Dedifferentiated amniotic fluid mesenchymal stem cell (primary cell): ENCODE measurements at regions not wholly inside any gene's neighbourhood (a gene's known extent, or its start where the extent isn't known, plus 50 kb on each side); places are given as distances from the start of the nearest gene placed in this dataset.
"Not testable (repeated sequence)": the region's sequence is repeated elsewhere in the genome, so short reads cannot be mapped to it uniquely, and the experiment has no call there.

Experiments used
- DNase-seq: peaks from one replicate; pipeline ENCODE4 v3.0.0-alpha.2; 2016; ENCODE audit errors: extremely low spot score

DNA sequence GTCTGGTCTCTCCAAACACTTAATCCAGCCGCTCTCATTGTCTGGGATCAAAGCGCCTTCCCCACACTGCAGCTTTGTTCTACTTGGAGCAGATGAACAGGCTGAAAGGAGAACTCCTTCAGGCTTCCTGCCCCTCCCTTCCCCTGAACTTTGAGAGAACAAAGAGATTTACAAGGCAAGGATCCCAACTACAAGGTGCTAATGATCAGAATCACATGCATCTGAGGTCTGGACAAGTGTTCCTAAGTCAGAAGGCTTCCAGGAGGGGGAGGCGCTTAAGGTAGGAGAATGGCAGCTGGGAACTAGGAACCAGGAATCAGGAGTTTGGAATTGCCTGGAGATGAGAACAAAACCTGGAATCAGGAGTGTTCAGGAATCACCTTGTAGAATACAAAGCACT lies 606.3 kb upstream of the CDH11 start:
- DNase-seq, result no peak

DNA sequence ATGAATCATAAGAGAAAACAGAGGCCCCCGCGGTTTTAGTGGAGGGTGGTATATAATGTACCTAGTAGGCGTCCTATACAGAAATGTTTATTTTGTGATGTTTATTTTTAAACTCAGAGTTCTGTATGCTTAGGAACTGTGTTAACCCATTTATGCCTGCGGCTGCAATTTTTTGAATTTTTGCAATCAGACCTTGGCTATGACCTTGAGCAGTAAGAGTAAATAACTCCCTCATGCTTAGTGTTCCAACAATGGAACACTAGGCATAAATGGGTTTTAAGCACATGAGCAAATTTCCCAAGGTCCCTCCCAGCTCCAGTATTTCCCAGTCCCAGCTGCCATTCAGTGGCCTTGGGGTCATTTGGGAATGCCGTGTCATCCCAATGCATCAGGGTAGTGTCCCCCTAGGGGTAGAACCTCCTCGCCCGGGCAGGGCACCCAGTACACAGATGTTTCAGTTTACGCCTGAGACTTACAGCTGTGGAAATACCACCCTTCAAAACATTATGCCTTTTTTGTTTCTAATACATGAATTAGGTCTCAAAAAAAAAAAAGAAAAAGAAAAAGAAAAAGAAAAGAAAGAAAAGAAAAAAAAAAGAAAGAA lies 605.8 kb upstream of the CDH11 start:
- DNase-seq, result no peak

DNA sequence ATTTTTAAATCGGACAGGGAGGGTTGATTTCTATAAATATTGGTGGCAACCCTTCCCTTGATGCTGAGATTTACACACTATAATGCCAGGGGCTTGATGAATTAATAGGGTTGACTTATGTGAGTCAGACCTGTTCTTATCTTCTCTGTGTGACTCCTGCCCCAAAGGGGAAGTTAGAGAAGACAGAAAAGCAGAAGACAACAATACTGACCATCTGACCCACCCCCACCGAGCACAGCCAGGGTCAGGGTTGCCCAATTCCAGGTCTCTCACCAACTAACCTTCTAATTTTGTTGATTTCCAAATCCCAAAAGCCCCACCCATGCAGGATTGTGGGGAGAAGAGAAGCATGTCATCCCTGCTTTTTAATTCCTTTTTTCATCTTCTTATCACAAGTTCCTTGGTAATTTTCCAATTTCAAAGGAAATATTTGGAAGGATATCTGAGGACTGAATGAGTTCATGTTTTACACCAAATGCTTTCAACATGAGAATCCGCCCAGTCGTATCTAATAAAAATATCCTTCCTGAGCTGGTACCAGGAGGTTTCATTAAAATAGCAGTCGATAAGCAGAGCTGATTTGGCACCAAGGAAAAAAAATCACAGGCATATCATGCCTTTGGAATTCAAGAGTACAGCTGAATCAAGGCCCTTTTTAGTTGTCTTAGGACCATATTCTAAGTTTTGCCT lies 603.4 kb upstream of the CDH11 start:
- DNase-seq, result no peak

DNA sequence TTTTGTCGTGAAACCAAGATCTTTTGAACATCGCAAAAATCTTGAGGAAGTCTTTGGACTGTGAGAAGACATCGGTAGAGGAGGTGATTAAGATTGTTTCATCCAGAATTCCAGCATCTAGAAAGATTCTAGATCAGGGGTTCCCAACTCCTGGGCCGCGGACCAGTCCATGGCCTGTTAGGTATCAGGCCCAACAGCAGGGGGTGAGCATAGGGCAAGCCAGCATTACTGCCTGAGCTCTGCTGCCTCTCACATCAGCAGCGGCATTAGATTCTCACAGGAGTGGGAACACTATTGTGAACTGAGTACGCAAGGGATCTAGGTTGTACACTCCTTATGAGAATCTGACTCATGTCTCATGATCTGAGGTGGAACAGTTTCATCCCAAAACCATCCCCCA lies 600.6 kb upstream of the CDH11 start:
- DNase-seq, result no peak

DNA sequence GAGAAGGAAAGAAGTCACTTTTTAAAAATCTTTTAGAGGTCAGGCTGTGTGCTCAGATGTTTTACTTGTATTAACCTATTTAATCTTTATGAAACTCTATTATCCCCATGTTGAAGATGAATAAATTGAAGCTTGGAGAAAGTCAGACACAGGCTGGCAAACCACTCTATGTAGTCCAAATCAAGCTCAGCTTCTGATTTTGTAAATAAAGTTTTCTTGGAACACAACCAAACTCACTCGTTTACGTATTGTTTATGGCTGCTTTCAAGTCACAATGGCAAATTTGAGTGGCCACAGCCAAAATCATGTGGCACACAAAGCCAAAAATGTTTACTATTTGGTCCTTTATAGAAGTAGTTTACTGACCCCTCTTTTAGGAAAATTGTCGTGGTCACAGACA lies 596.0 kb upstream of the CDH11 start:
- no peak for DNase-seq

DNA sequence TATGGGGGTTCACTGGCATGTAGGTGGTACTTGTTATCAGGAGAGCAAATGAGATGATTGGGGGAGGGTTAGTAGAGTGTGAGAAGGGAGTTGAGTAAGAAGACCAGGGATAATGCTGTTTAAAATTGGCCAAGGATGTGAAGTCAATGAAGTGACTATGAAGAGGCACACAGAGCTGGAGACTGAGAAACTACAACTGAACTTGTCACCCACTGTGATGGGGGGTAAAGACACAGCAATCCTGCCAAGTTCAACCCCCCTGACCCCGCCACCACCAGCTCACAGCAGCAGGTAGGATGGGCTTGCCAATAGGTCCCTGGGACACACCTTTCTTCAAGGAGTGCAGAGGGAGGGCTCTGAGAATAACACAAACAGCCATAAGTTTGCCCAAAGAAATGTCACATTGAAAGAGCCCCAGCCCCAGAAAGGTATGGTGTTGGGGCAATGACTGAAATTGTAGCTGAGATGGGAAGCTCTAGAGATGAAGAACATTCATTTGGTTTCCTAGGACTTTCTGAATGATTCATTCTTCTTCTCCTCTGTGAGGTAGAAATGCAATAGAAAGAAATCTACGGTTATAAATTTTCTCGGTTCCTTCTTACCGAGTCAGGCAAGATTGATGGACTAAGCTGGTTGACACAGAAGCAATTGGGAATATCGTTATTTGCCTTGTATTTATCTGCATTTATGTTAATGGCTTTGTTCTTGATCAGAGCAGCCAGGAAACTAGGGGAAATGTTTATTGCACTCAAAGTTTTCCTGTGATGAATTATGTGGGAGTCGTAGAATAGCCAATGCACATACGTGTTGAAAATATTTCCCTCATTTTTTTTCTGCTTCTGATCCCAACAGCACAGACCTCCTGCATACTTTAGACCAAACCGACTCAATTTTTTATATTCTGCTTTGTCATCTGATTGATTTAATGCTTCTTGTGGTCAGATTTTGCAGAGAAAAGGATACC lies 595.2 kb upstream of the CDH11 start:
- DNase-seq, result no peak

DNA sequence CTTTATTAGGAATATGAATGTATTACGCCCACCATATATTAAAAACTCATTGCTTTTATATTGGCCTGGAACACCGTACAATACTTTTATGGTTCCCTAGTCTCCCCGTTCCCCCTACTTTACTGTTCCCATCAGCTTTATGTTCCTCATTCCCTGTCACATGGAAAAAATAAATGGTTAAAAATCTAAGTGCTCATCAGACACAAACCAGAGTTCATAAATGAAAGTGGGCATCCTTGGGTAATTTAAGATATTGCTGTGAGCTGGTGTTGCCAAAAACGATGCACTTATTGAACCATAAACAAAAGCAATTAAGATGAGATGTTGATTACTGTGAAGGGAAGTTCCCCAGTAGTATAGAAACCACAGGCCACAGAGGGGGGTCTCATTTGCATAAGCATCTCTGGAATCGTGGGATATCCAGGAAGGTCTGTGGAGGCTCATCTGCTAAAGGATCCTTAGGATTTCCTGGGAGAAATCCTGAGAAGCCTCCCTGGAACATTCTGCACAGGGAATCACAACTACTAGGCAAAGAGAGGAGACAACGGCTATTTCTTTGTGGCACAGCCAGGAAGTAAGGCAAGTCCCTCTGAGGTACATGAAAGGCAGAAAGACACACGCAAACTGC lies 591.4 kb upstream of the CDH11 start:
- no peak for DNase-seq

DNA sequence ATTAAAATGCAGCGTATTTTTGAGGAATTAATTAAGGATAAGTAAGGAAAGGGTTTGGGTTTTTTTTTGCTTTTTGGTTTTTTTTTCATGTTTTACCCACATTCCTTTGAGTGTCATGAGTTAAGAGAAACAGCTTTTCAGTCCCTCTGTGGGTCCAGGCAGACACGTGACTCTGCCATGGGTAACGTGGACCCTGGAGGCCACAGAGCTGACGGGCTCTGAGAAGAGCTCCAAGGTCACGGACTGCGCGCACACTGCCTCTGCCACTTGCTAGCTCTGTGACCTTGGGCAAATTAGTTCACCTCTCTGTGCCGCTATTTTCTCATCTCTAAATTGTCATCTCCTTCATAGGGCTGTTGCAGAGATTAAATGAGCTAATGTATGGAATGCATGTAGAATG lies 588.2 kb upstream of the CDH11 start:
- DNase-seq, result no peak

DNA sequence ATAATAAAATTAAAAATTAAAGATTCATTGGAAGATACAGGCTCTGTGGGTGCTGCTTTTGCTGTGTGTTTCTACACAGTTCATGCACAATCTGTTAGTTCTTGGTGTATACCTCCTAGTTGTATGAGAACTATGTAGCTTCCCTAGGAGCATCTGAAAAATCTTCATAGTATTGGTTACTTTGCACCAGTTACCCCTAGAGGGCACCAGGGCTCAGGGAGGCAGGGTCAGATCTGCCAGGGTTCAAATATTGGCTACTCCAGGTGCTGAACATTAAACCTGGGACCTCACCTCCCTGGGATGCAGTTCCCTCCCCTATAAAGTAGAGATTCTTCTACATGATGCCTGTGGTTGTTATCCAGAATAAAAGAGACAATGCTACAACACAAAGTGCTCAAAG lies 583.0 kb upstream of the CDH11 start:
- DNase-seq, result no peak

DNA sequence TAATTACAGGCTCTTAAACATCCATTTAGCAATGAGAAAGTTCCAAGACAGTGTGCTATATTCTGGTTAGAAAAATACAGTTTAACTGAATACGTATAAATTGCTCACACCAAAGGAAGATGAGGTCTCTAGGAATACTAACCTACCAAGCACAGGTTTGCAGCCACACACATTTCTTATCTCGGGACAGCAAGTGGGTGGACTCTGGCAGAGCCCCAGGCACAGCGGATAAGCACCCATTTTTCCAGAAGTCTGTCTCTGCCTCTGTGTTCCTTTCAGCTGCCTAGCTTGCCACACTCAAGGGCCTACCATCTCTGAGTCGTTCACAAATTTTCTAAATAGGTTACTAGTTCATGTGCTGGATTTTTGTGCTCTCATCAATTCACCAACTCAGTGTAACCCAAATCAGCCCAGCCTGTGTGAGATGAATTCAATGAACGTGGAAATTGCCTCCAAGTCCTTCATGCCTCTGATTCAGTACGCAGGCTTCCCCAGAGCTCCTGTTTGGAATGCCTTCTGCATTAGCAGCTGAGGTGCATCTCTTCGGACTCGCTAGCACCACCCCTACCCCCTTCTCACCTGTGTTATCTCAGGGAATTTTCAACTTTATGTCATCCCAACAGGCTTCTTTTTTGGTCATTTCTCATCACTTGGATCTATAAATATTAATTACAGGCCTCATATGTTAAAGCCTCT lies 581.0 kb upstream of the CDH11 start:
- no peak for DNase-seq

DNA sequence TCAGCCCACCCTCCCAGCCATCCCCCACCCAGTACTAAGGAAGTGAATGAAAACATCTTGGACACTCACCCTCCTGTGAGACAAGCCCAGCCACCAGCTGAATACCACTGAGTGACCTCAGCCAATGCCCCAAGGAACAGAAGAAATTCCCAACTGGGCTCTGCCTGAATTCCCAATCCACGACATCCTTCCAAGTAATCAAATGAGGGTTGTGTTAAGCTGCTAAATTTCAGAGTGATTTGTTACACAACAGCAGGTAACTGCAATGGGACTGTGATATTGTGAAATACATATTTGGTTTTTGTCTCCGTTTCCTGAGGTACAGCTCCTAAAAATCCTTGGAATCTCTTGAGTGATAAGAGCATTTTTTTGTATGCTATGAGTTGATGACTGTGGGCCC lies 578.7 kb upstream of the CDH11 start:
- no peak for DNase-seq

DNA sequence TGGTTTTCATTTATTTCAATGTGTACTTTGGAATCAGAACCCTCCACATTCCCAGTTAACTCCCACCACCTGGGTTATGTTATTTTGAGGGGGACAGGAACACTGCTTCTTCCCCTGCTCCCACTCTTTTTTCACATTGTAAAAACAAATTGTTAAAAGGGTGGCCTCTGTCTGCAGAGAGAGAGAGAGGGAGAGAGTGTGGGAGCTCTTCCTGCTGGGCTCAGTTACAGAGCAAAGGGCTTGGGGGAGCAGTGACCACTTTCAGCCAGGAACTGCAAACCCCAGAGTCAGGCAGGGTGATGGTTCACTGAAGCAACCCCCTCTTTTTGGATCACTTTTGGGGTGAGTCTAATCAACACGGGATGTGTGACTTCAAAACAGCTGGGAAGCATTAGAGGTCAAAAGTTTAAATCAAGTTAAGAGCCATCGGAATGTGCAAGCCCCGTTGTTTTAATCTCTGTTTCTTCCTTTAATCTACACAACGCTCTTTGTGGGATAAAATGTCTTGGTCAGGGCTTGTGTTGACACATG lies 577.0 kb upstream of the CDH11 start:
- no peak for DNase-seq

DNA sequence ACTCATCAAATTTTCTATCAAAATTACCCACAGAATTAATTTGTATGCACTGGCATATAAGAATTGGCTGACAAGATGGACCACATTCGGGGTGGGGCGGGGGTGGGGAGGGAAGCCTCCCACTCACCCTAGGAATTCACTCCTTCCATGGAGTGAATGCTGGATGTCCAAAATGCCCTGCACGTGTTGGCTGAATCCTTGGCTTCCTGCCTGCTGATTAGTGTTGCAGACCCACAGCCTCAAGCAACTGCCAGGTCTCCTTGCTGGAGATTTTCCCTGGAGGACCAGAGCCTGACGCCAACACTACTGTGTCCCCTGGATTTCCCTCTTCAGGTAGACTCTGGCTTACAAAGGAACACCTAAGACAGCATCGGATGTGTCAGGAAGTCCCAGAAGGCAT lies 575.7 kb upstream of the CDH11 start:
- DNase-seq, result no peak

DNA sequence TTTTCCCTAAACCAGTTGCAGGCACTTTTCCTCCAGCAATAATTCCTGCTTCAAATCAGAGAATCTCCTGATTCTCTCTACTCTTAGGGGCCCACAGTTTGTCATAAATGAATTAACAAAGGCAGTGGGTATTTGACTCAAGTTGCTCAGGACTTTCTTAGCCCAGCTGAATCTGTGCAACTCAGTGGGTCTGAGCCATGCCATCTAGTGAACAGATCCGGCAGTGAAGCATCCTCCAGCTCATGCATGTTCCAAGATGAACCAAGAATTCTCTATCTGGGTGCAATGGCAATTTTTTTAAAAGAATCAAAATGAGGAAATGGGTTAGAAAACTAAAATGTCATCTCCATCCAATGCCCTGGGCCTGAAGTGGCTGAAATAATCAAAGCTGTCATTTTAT lies 575.2 kb upstream of the CDH11 start:
- DNase-seq, result no peak

DNA sequence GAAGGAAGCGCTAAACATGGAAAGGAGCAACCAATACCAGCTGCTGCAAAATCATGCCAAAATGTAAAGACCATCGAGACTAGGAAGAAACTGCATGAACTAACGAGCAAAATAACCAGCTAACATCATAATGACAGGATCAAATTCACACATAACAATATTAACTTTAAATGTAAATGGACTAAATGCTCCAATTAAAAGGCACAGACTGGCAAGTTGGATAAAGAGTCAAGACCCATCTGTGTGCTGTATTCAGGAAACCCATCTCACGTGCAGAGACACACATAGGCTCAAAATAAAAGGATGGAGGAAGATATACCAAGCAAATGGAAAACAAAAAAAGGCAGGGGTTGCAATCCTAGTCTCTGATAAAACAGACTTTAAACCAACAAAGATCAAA lies 570.0 kb upstream of the CDH11 start:
- not testable (repeated sequence) for DNase-seq

DNA sequence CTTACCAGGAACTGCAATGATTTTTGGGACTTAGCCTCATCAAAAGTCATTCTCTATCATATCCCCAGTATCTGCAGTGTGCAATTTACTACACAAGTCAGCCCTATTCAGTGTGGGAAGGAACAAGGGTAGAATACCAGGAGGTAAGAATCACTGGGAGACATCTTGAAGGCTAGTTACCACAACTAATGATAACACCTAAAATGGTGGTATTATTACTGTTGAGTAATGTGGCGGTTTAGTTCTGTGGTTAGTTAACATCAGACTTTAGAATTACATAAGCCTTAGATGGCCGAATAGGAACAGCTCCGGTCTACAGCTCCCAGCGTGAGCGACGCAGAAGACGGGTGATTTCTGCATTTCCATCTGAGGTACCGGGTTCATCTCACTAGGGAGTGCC lies 567.9 kb upstream of the CDH11 start:
- no peak for DNase-seq

DNA sequence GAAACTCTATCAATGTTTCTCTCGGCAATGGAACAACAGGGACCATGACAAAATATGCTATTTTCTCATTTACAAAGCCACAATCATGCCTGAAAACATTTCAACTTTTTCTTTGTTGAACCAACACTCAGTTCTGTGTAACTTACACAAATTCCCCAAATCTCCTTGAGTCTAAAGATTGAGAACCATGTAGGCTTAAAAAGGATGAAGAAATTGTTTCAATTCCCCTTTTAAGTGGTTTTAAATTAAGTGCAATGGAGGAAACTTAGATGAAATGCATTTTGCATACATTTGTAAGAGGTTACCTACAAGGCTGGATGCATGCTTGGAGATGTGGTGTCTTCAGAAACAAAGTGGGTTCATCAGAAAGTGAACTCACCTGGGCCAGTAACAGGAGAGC lies 566.4 kb upstream of the CDH11 start:
- no peak for DNase-seq

DNA sequence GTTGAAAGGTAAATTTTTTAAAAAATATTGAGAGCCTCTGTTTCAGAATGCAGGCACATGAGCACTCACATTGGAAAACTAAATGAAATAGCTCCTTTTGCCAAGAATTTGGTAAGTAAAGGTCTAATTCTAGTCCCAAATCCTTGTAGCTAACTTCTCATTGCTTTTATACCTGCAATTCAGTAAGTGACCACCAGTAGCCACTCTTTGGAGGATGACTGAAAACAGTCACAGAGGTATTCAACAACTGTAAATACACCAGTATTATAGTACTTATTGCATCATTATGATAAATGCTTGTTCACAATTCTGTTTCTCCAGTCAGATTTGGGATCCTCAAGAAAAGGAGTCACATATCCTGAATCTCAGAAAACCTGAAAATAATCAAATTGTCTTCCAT lies 562.4 kb upstream of the CDH11 start:
- DNase-seq, result no peak

DNA sequence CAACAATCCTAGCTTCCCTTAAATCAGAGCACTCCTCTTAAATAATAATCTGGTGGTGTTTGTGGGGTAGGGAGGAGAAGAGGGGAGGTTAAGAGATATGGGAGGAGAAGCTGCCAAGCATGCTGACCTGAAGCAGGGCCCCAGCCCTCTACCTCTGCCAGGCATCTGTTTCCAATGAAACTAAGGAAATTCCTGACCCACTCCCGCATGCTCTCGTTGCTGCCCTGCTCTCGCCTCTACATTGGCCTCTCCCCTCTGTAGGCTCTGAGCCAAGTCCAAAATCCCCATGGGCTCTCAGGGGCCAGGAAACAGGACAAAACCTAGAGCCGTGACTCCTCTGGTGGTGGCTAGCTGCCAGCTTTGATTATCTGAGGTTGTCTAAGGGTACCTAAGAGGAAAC lies 559.5 kb upstream of the CDH11 start:
- no peak for DNase-seq

DNA sequence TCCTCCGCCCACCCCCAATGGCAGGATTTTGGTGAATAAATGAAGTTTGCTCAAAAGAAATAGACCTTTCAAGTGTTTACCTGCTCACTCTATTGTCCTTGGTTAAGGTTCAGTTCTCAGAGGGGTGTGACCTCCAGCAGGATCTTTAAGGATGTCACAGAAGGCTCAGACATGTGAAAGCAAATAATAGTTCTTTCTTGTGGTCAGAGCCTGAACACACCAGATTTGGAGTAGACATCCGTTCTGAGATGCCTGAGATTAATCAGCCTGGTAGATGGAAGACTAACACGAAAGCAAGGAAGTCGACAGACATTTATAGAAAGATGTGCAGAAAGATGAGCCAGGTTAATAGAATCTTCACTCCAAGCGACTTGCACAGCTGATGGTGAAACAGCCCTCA lies 557.9 kb upstream of the CDH11 start:
- no peak for DNase-seq

DNA sequence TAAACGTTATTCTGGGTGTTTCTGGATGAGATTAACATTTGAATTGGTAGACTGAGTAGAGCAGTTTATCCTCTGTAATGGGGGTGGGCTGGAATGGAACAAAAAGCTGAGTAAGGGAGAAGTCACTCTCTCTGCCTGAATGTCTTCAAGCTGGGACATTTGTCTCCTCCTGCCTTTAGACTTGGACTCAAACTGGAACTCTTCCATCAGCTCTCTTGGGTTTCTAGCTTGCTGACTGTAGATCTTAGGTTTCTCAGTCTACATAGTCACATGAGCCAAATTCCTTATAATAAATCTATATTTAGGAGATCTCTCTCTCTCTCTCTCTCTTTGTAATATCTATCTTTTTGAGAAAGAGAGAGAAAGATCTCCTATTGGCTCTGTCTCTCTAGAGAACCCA lies 553.3 kb upstream of the CDH11 start:
- DNase-seq, result no peak

DNA sequence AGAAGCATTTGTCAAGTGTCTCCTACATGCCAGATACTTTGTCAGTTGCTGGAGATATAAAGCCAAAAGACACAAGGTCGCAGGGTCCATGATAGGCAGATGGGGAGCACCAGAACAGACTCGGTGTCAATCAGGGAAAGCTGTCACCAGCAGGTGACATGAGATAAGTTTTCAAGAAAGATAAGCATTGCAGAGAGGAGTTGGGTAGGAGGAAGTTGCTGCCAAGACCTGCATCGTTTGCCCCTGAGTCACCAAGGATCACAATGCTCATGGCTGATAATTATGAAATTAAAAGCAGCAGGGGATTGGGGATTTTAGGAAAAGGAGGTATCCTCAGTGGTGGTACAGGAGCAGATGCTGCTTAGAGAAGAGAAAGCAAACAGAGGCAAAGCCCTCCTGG lies 551.1 kb upstream of the CDH11 start:
- no peak for DNase-seq
